HepG2 (cell line): ENCODE measurements at regions not wholly inside any gene's neighbourhood (a gene's known extent, or its start where the extent isn't known, plus 50 kb on each side); places are given as distances from the start of the nearest gene placed in this dataset.

Experiments
- ARID5B ChIP-seq: IDR thresholded peaks from 2 replicates; pipeline ENCODE4 v1.4.0; 2020; ENCODE audit warnings: mild to moderate bottlenecking, missing genetic modification reagents
- FOXO1 ChIP-seq: sonication (generic); formaldehyde crosslinking; IDR thresholded peaks from 2 replicates; pipeline ENCODE4 v1.4.0; 2020; ENCODE audit warnings: missing genetic modification reagents
- GMEB1 ChIP-seq: sonication (generic); formaldehyde crosslinking; IDR thresholded peaks from 2 replicates; pipeline ENCODE4 v1.5.1; 2020; ENCODE audit warnings: missing genetic modification reagents, mild to moderate bottlenecking, borderline replicate concordance
- NFIB ChIP-seq: sonication (generic); formaldehyde crosslinking; IDR thresholded peaks from 2 replicates; pipeline ENCODE4 v1.9.0; 2021; ENCODE audit warnings: missing genetic modification reagents, mild to moderate bottlenecking, borderline replicate concordance
- NR3C1 ChIP-seq: sonication (generic); formaldehyde crosslinking; IDR thresholded peaks from 2 replicates; pipeline ENCODE4 v1.4.0; 2020; ENCODE audit warnings: missing genetic modification reagents
- PHF20 ChIP-seq: sonication (generic); formaldehyde crosslinking; IDR thresholded peaks from 2 replicates; pipeline ENCODE4 v1.5.0; 2020; ENCODE audit warnings: mild to moderate bottlenecking, missing genetic modification reagents
- PTBP1 ChIP-seq: fragments of 200-400 bp; formaldehyde crosslinking; IDR thresholded peaks from 2 replicates; pipeline ENCODE4 v1.6.1; 2018; ENCODE audit warnings: low read length, low read depth; ENCODE audit not compliant: poor library complexity, severe bottlenecking
- SMAD9 ChIP-seq: sonication (generic); formaldehyde crosslinking; IDR thresholded peaks from 2 replicates; pipeline ENCODE4 v1.5.1; 2020; ENCODE audit warnings: mild to moderate bottlenecking, missing genetic modification reagents
- TARDBP ChIP-seq: sonication (generic); formaldehyde crosslinking; IDR thresholded peaks from 2 replicates; pipeline ENCODE4 v1.8.0; 2022; ENCODE audit warnings: mild to moderate bottlenecking, missing genetic modification reagents
- THAP9 ChIP-seq: sonication (generic); formaldehyde crosslinking; IDR thresholded peaks from 2 replicates; pipeline ENCODE4; 2020; ENCODE audit warnings: missing genetic modification reagents, mild to moderate bottlenecking, borderline replicate concordance
- ZBTB2 ChIP-seq: sonication (generic); formaldehyde crosslinking; IDR thresholded peaks from 2 replicates; pipeline ENCODE4 v1.8.0; 2022; ENCODE audit warnings: low read depth, missing genetic modification reagents
- ZBTB25 ChIP-seq: IDR thresholded peaks from 2 replicates; pipeline ENCODE4 v1.6.1; 2018; ENCODE audit warnings: missing genetic modification reagents
- ZC3H4 ChIP-seq: sonication (generic); formaldehyde crosslinking; IDR thresholded peaks from 2 replicates; pipeline ENCODE4 v1.4.0; 2020; ENCODE audit warnings: missing genetic modification reagents, borderline replicate concordance
- ZNF224 ChIP-seq: sonication (generic); formaldehyde crosslinking; IDR thresholded peaks from 2 replicates; pipeline ENCODE4 v1.5.0; 2020; ENCODE audit warnings: mild to moderate bottlenecking, missing genetic modification reagents
- ZNF337 ChIP-seq: sonication (generic); formaldehyde crosslinking; IDR thresholded peaks from 2 replicates; pipeline ENCODE4 v1.5.1; 2020; ENCODE audit warnings: missing genetic modification reagents, low read depth, mild to moderate bottlenecking, borderline replicate concordance
- ZNF513 ChIP-seq: sonication (generic); formaldehyde crosslinking; conservative IDR thresholded peaks from 2 replicates; pipeline ENCODE4 v1.5.0; 2020; ENCODE audit warnings: missing genetic modification reagents
- ZNF577 ChIP-seq: sonication (generic); formaldehyde crosslinking; IDR thresholded peaks from 2 replicates; pipeline ENCODE4 v1.4.0; 2020; ENCODE audit warnings: mild to moderate bottlenecking, low read depth, missing genetic modification reagents, borderline replicate concordance

- TF ChIP-seq ARID5B (CRISPR knock-in tag) (peak; percentile 92), FOXO1 (CRISPR knock-in tag) (peak; percentile 67; the same call in 1 of the 2 replicates), ZBTB25 (CRISPR knock-in tag) (no peak), TARDBP (0 out of 2 replicates have a peak, but pooled peaks have one; percentile 13), ZNF224 (CRISPR knock-in tag) (no peak), ZNF513 (CRISPR knock-in tag) (no peak), NR3C1 (CRISPR knock-in tag) (no peak), THAP9 (CRISPR knock-in tag) (no peak), SMAD9 (CRISPR knock-in tag) (no peak), NFIB (no peak), ZNF337 (no peak), PTBP1 (no peak), PHF20 (CRISPR knock-in tag) (no peak), ZBTB2 (CRISPR knock-in tag) (no peak), ZNF577 (CRISPR knock-in tag) (no peak), GMEB1 (CRISPR knock-in tag) (no peak), ZC3H4 (CRISPR knock-in tag) (no peak)
These were observed 105.7 kb upstream of the SEC61G start (continued) for GRCh38 chr7:54864663-54865062.
